ENCODE measurements at regions not wholly inside any gene's neighbourhood (a gene's known extent, or its start where the extent isn't known, plus 50 kb on each side); places are given as distances from the start of the nearest gene placed in this dataset.

DNA sequence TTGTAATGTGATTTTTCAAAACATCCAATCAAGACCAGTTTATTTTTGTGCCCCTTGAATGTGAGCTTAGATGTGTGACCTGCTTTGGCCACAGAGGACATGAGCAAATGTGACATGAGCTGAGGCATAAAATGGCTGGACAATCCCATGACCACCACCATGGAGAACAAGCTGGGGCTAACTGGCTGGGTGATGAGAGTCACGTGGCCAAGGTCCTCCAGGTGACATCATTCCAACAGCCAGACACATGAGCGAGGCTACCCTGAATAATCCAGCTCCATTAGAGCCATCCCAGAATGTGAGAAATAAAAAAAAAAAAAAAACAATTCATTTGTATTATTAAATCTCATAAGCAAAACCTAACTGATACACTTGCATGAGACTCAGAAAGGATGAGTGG lies 90.4 kb upstream of the LDB2 start:
- TF ChIP-seq EZH2 (IDR thresholded peaks at IDR 0.05) = no peak
- TF ChIP-seq POLR2AphosphoS5 (IDR thresholded peaks at IDR 0.05; ENCODE audit: borderline replicate concordance, low read depth, low read length) = no peak

Measured in SK-N-MC (cell line).